ENCODE measurements at regions not wholly inside any gene's neighbourhood (a gene's known extent, or its start where the extent isn't known, plus 50 kb on each side); places are given as distances from the start of the nearest gene placed in this dataset.

- Histone ChIP-seq H3K9me3 (peaks cover 9% of the 10 kb centered on the region), H3K27me3 (ENCODE audit: low read depth) (no peaks in the 10 kb centered on the region), H3K27ac (no peak overlapping the region), H3K36me3 (no peaks in the 10 kb centered on the region), H3K4me1 (no peaks in the 10 kb centered on the region), H3K4me3 (no peak overlapping the region)
- ATAC-seq, result no peak
- no peak for DNase-seq
- TF ChIP-seq, protein P1, sequence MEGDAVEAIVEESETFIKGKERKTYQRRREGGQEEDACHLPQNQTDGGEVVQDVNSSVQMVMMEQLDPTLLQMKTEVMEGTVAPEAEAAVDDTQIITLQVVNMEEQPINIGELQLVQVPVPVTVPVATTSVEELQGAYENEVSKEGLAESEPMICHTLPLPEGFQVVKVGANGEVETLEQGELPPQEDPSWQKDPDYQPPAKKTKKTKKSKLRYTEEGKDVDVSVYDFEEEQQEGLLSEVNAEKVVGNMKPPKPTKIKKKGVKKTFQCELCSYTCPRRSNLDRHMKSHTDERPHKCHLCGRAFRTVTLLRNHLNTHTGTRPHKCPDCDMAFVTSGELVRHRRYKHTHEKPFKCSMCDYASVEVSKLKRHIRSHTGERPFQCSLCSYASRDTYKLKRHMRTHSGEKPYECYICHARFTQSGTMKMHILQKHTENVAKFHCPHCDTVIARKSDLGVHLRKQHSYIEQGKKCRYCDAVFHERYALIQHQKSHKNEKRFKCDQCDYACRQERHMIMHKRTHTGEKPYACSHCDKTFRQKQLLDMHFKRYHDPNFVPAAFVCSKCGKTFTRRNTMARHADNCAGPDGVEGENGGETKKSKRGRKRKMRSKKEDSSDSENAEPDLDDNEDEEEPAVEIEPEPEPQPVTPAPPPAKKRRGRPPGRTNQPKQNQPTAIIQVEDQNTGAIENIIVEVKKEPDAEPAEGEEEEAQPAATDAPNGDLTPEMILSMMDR (IDR thresholded peaks at IDR 0.05), result no peak
- intact Hi-C loops (cut with DNase I), result no loop called here
Observed at GRCh38 chr6:154580397-154581135, 70.1 kb upstream of the CNKSR3 start.

- DNase-seq (no peak), ATAC-seq (no peak)
- no peak overlapping the region for H3K27ac ChIP-seq
- intact Hi-C loops (cut with DNase I), result no loop called here
- no peaks in the 10 kb centered on the region for H3K27me3 ChIP-seq (ENCODE audit: low read depth)
- H3K4me3 ChIP-seq, result no peak overlapping the region
- no peaks in the 10 kb centered on the region for H3K4me1 ChIP-seq
- TF ChIP-seq, protein P1 (IDR thresholded peaks at IDR 0.05), result no peak
- no peaks in the 10 kb centered on the region for H3K36me3 ChIP-seq
- H3K9me3 ChIP-seq, result peaks cover 9% of the 10 kb centered on the region
Observed at GRCh38 chr6:154582696-154583095, 72.2 kb upstream of the CNKSR3 start.

GRCh38 chr6:154583546-154584188 is 73.2 kb upstream of the CNKSR3 start:
- no peak for ATAC-seq
- Histone ChIP-seq H3K27me3 (ENCODE audit: low read depth) (no peaks in the 10 kb centered on the region), H3K4me3 (no peak overlapping the region), H3K4me1 (no peaks in the 10 kb centered on the region), H3K27ac (no peak overlapping the region), H3K36me3 (no peaks in the 10 kb centered on the region), H3K9me3 (peaks cover 9% of the 10 kb centered on the region)
- intact Hi-C loops (cut with DNase I), result no loop called here
- no peak for DNase-seq
- TF ChIP-seq, protein P1 (IDR thresholded peaks at IDR 0.05), result no peak

- intact Hi-C loops (cut with DNase I), result no loop called here
- no peaks in the 10 kb centered on the region for H3K27me3 ChIP-seq (ENCODE audit: low read depth)
- no peak overlapping the region for H3K4me3 ChIP-seq
- no peaks in the 10 kb centered on the region for H3K4me1 ChIP-seq
- TF ChIP-seq, protein P1 (IDR thresholded peaks at IDR 0.05), result no peak
- H3K27ac ChIP-seq, result no peak overlapping the region
- no peaks in the 10 kb centered on the region for H3K36me3 ChIP-seq
- H3K9me3 ChIP-seq, result no peaks in the 10 kb centered on the region
- DNase-seq (no peak), ATAC-seq (peak in 1 of 2 donors; percentile 28)
Observed at GRCh38 chr6:154590756-154591155, 80.3 kb upstream of the CNKSR3 start.

- H3K27me3 ChIP-seq (ENCODE audit: low read depth), result no peaks in the 10 kb centered on the region
- H3K4me3 ChIP-seq, result no peak overlapping the region
- TF ChIP-seq, protein P1 (IDR thresholded peaks at IDR 0.05), result no peak
- no peak overlapping the region for H3K27ac ChIP-seq
- no peaks in the 10 kb centered on the region for H3K4me1 ChIP-seq
- no peaks in the 10 kb centered on the region for H3K36me3 ChIP-seq
- H3K9me3 ChIP-seq, result no peaks in the 10 kb centered on the region
- intact Hi-C loops (cut with DNase I), result no loop called here
- ATAC-seq, result no peak
- DNase-seq, result no peak
Observed at GRCh38 chr6:154591234-154591633, 80.7 kb upstream of the CNKSR3 start.
